Smooth muscle cell (in vitro differentiated cells): ENCODE measurements at regions not wholly inside any gene's neighbourhood (a gene's known extent, or its start where the extent isn't known, plus 50 kb on each side); places are given as distances from the start of the nearest gene placed in this dataset.

Source experiments
- DNase-seq: peaks from one replicate; lab custom pipeline; 2025; ENCODE audit not compliant: unreplicated experiment; lab: John Stamatoyannopoulos, UW
- H2AFZ ChIP-seq: fragments of 200-600 bp; sonication (generic); 2 replicates; pipeline ENCODE4 v1.6.0; 2016; ENCODE audit warnings: antibody characterized with exemption, low read depth, mild to moderate bottlenecking
- H3F3A ChIP-seq: fragments of 200-600 bp; sonication (generic); 2 replicates; pipeline ENCODE4 v1.6.0; 2017; ENCODE audit warnings: antibody characterized with exemption, low read depth
- H3K27ac ChIP-seq: fragments of 200-600 bp; sonication (generic); 2 replicates; pipeline ENCODE4 v1.5.1; 2016; ENCODE audit warnings: low read depth, mild to moderate bottlenecking
- H3K27me3 ChIP-seq: fragments of 200-600 bp; sonication (generic); 2 replicates; pipeline ENCODE4 v1.6.1; 2016; ENCODE audit warnings: low read depth, mild to moderate bottlenecking
- H3K36me3 ChIP-seq: fragments of 200-600 bp; sonication (generic); 2 replicates; pipeline ENCODE4 v1.5.1; 2016; ENCODE audit warnings: low read depth
- H3K4me1 ChIP-seq: fragments of 200-600 bp; sonication (generic); 2 replicates; pipeline ENCODE4 v1.5.1; 2016; ENCODE audit warnings: low read depth
- H3K4me2 ChIP-seq: fragments of 200-600 bp; sonication (generic); 2 replicates; pipeline ENCODE4 v1.6.0; 2016; ENCODE audit warnings: mild to moderate bottlenecking
- H3K4me3 ChIP-seq: fragments of 200-600 bp; sonication (generic); 2 replicates; pipeline ENCODE4 v1.5.1; 2016; ENCODE audit warnings: mild to moderate bottlenecking
- H3K79me2 ChIP-seq: fragments of 200-600 bp; sonication (generic); 2 replicates; pipeline ENCODE4 v1.6.0; 2016; ENCODE audit warnings: low read depth, mild to moderate bottlenecking
- H3K9ac ChIP-seq: fragments of 200-600 bp; sonication (generic); 2 replicates; pipeline ENCODE4 v1.6.0; 2016; ENCODE audit warnings: low read depth
- H3K9me3 ChIP-seq: fragments of 200-600 bp; sonication (generic); replicated peaks from 2 replicates; pipeline ENCODE4 v1.5.1; 2016; ENCODE audit warnings: low read depth
- H4K20me1 ChIP-seq: fragments of 200-600 bp; sonication (generic); 2 replicates; pipeline ENCODE4 v1.6.0; 2016; ENCODE audit warnings: low read depth
- CTCF ChIP-seq: fragments of 200-600 bp; sonication (generic); IDR thresholded peaks from 2 replicates; pipeline ENCODE4 v1.5.1; 2017; ENCODE audit warnings: borderline replicate concordance, mild to moderate bottlenecking, antibody characterized with exemption; ENCODE audit not compliant: insufficient read depth, poor library complexity, severe bottlenecking
- WGBS: methylation state at CpG from one replicate; pipeline ENCODE4 v1.1.7; 2016; ENCODE audit warnings: low lambda C conversion rate; 5-methylcytosine and 5-hydroxymethylcytosine counted together

GRCh38 chr7:17185690-17186070, 112.8 kb upstream of the AHR start:
- 61% methylated on average over 4 of the region's 4 CpGs for WGBS

GRCh38 chr7:17186745-17187530, 111.5 kb upstream of the AHR start:
- Histone ChIP-seq H4K20me1 (no peaks in the 10 kb centered on the region), H3K36me3 (no peaks in the 10 kb centered on the region), H3K27me3 (no peaks in the 10 kb centered on the region), H3K4me2 (no peak overlapping the region), H3K9me3 (no peaks in the 10 kb centered on the region), H3K4me3 (no peak overlapping the region), H3K27ac (no peak overlapping the region), H3K9ac (no peak overlapping the region), H2AFZ (no peak overlapping the region), H3K79me2 (no peaks in the 10 kb centered on the region), H3K4me1 (no peaks in the 10 kb centered on the region), H3F3A (no peaks in the 10 kb centered on the region)
- TF ChIP-seq CTCF: no peak
- no peak for DNase-seq
- 78% methylated on average over 2 of the region's 2 CpGs for WGBS

More at GRCh38 chr7:17185690-17186070, 112.8 kb upstream of the AHR start:
- no peaks in the 10 kb centered on the region for H3K79me2 ChIP-seq
- DNase-seq: no peak
- H3K4me1 ChIP-seq: no peaks in the 10 kb centered on the region
- no peaks in the 10 kb centered on the region for H3K36me3 ChIP-seq
- H3K9me3 ChIP-seq: no peaks in the 10 kb centered on the region
- H3K9ac ChIP-seq: no peak overlapping the region
- H3K4me3 ChIP-seq: no peak overlapping the region
- peak overlapping the region; percentile 64 for H2AFZ ChIP-seq
- peak overlapping the region; percentile 27 for H3K4me2 ChIP-seq
- H4K20me1 ChIP-seq: no peaks in the 10 kb centered on the region
- TF ChIP-seq CTCF: no peak
- H3F3A ChIP-seq: no peaks in the 10 kb centered on the region
- peak overlapping the region; percentile 35 for H3K27ac ChIP-seq
- no peaks in the 10 kb centered on the region for H3K27me3 ChIP-seq

GRCh38 chr7:17194656-17195055, 103.8 kb upstream of the AHR start:
- Histone ChIP-seq H3K27me3 (no peaks in the 10 kb centered on the region), H2AFZ (peak overlapping the region; percentile 67), H3K4me3 (no peak overlapping the region), H3K36me3 (no peaks in the 10 kb centered on the region), H3K4me2 (peak overlapping the region; percentile 6), H3K4me1 (no peaks in the 10 kb centered on the region), H3K27ac (no peak overlapping the region), H3F3A (no peaks in the 10 kb centered on the region), H3K9ac (no peak overlapping the region), H3K79me2 (no peaks in the 10 kb centered on the region), H4K20me1 (no peaks in the 10 kb centered on the region), H3K9me3 (no peaks in the 10 kb centered on the region)
- WGBS: 68% methylated on average over 5 of the region's 5 CpGs
- DNase-seq: no peak
- TF ChIP-seq CTCF: no peak

GRCh38 chr7:17195576-17195975, 102.9 kb upstream of the AHR start:
- Histone ChIP-seq H3K79me2 (no peaks in the 10 kb centered on the region), H3K4me1 (no peaks in the 10 kb centered on the region), H2AFZ (no peak overlapping the region), H4K20me1 (no peaks in the 10 kb centered on the region), H3K9me3 (no peaks in the 10 kb centered on the region), H3K27ac (no peak overlapping the region), H3K9ac (no peak overlapping the region), H3F3A (no peaks in the 10 kb centered on the region), H3K4me3 (no peak overlapping the region), H3K27me3 (no peaks in the 10 kb centered on the region), H3K36me3 (no peaks in the 10 kb centered on the region), H3K4me2 (no peak overlapping the region)
- 90% methylated on average over 2 of the region's 2 CpGs for WGBS
- no peak for DNase-seq
- no peak for TF ChIP-seq CTCF
